ENCODE measurements at regions not wholly inside any gene's neighbourhood (a gene's known extent, or its start where the extent isn't known, plus 50 kb on each side); places are given as distances from the start of the nearest gene placed in this dataset.

DNA sequence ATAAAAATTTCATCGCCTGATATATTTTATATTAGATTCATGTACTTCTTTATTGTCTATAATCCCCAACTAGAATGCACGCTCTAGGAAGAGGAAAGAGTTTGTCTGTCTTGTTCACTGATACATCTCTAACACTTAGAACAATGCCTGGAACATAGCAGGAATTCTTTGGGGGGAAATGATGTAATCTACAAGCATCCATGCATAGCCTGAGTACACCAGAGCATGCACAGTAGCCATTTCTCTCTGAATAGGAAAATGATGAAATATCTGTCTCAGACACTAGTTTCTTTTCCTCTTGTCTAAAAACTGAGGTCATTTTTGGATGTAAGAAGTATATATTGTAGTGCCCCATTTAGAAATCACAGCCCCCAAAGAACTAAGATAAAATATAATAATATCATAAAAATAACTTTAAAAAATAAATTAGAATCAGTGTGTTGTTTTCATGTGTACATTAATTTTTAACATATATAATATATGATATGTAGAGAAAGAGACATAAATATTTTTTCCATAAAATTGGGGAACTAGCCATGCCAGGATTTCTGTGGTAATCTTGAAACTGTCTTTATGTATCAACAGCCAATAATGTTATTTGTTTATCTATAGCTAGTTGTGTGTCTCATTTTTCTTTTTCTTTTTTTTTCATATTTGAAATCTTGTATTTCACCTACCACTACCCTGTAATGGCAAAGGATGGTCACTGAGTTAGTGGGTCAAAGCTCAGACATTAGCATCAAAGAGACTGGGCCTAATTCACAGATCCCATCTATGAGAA lies 155.6 kb upstream of the TMCC3 start:
- peak; percentile 68 for DNase-seq (ENCODE audit: low read depth)
- H3K4me3 ChIP-seq (ENCODE audit: low read depth, low read length): no peak overlapping the region
- TF ChIP-seq, protein P1, sequence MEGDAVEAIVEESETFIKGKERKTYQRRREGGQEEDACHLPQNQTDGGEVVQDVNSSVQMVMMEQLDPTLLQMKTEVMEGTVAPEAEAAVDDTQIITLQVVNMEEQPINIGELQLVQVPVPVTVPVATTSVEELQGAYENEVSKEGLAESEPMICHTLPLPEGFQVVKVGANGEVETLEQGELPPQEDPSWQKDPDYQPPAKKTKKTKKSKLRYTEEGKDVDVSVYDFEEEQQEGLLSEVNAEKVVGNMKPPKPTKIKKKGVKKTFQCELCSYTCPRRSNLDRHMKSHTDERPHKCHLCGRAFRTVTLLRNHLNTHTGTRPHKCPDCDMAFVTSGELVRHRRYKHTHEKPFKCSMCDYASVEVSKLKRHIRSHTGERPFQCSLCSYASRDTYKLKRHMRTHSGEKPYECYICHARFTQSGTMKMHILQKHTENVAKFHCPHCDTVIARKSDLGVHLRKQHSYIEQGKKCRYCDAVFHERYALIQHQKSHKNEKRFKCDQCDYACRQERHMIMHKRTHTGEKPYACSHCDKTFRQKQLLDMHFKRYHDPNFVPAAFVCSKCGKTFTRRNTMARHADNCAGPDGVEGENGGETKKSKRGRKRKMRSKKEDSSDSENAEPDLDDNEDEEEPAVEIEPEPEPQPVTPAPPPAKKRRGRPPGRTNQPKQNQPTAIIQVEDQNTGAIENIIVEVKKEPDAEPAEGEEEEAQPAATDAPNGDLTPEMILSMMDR (IDR thresholded peaks at IDR 0.05; ENCODE audit: insufficient read depth, low read depth, low read length): no peak

- TF ChIP-seq, protein P1 (IDR thresholded peaks at IDR 0.05; ENCODE audit: insufficient read depth, low read depth, low read length): no peak
- no peak for DNase-seq (ENCODE audit: low read depth)
- no peak overlapping the region for H3K4me3 ChIP-seq (ENCODE audit: low read depth, low read length)
Observed at GRCh38 chr12:94803939-94804338, 153.6 kb upstream of the TMCC3 start.

DNA sequence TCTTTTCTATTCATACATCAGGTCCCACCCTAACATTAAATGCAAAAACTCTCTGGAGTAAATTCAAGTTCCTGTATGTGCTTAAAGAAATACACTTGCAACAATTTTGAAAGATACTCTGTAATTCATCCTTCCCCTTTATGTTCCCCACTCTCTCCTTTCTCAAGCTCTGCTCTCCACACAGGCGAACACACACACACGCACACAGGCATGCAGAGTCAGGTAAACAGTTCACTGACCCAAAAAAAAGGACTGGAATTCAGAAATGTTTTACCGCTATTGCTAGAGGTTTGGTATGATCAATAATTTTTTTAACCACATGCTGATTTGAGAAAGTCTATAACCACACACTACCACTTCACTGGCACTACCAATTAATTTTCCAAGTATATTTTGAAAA lies 152.4 kb upstream of the TMCC3 start:
- no peak for DNase-seq (ENCODE audit: low read depth)
- H3K4me3 ChIP-seq (ENCODE audit: low read depth, low read length): no peak overlapping the region
- TF ChIP-seq, protein P1 (IDR thresholded peaks at IDR 0.05; ENCODE audit: insufficient read depth, low read depth, low read length): no peak

DNA sequence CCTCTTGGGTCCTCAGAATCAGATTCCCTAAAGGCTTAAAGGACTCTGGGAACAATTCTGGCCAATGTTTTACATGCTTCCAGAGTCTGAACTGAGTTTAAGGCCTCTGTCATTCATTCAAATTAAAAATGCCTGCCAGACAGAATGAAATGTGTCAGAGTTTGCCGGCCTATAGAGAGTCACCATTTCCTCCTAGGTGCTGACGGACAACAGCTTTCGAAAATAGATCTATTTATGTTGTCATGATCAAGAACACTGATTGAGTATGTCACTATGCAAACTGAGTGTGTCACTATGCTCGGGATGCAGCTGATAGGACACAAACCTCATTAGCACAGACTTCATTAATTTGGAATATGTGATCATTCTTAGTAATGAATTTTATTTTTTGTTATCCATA lies 151.4 kb upstream of the TMCC3 start:
- TF ChIP-seq, protein P1 (IDR thresholded peaks at IDR 0.05; ENCODE audit: insufficient read depth, low read depth, low read length): no peak
- no peak overlapping the region for H3K4me3 ChIP-seq (ENCODE audit: low read depth, low read length)
- no peak for DNase-seq (ENCODE audit: low read depth)

DNA sequence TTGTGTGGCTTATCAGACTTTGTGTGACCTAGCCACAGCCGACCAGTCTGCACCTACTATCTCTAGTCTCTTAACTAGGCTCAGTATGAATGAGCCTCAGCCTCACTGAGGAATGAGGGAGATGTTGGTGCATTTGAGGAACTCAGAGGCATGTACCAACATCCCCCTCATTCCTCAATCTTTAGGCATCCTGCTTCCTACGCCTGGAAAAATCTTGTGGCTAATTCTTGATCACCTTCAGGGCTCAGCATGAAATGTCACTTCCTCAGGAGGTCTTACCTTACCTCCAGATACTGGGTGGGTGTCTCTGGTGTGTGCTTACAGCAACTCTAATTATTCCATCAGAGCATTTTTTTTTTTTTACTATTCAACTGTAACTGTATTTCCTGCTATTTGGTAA lies 148.8 kb upstream of the TMCC3 start:
- TF ChIP-seq, protein P1 (IDR thresholded peaks at IDR 0.05; ENCODE audit: insufficient read depth, low read depth, low read length): no peak
- DNase-seq (ENCODE audit: low read depth): no peak
- no peak overlapping the region for H3K4me3 ChIP-seq (ENCODE audit: low read depth, low read length)

DNA sequence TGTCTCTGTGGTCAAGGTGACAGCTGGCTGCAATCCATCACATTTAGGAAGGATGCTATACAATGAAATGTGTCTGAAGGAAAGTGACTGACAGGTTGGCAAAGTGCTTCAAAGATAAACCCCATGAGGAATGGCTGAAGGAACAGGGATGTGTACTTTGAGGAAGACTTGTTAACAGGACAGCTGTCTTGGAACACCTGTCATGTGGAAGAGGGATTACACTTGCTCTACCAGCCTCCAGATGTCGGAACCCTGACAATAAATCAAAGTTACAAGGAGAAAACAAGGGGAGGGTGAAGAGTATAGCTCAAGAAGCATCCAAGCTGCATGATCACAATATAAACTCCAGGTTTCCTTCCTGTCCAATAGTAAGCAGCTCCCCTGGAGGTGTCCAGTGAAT lies 147.8 kb upstream of the TMCC3 start:
- no peak overlapping the region for H3K4me3 ChIP-seq (ENCODE audit: low read depth, low read length)
- TF ChIP-seq, protein P1 (IDR thresholded peaks at IDR 0.05; ENCODE audit: insufficient read depth, low read depth, low read length): no peak
- no peak for DNase-seq (ENCODE audit: low read depth)

DNA sequence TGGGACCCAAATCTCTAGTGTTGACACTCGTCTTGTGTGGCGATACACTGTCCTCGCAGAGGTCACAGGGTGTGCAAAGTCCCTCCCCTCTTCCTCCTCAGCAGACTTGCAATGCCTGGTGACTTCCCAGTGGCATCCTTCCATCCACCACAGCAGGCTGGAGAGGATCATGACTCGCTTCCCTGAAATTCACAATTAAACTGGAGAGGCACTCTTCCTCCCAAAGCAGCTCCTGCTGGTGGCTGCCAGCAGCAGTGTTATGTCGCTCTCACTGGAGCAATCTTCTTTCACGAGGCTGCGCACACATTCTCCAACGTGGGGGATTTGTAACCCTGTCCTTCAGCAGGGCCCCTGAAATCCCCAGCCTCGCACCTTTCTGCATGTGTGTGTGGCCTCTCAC lies 145.2 kb upstream of the TMCC3 start:
- DNase-seq (ENCODE audit: low read depth): peak; percentile 53

More for the DNA sequence above, 145.2 kb upstream of the TMCC3 start:
- TF ChIP-seq, protein P1 (IDR thresholded peaks at IDR 0.05; ENCODE audit: insufficient read depth, low read depth, low read length): no peak
- no peak overlapping the region for H3K4me3 ChIP-seq (ENCODE audit: low read depth, low read length)
